Fibroblast of upper back skin (primary cell): ENCODE measurements at regions not wholly inside any gene's neighbourhood (a gene's known extent, or its start where the extent isn't known, plus 50 kb on each side); places are given as distances from the start of the nearest gene placed in this dataset.

ENCODE experiments used
- DNase-seq: peaks from one replicate; pipeline ENCODE4 v3.0.0-alpha.2; 2013

- no peak for DNase-seq
Observed at GRCh38 chr6:125498606-125499005, 196.8 kb upstream of the HDDC2 start.

- no peak for DNase-seq
Observed at GRCh38 chr6:125499535-125499934, 197.8 kb upstream of the HDDC2 start.

- DNase-seq: no peak
Observed at GRCh38 chr6:125503181-125503580, 201.4 kb upstream of the HDDC2 start.

GRCh38 chr6:125507987-125508655, 206.4 kb upstream of the HDDC2 start:
- DNase-seq: peak; percentile 48

- no peak for DNase-seq
Observed at GRCh38 chr6:125508793-125509192, 207.0 kb upstream of the HDDC2 start.

- no peak for DNase-seq
Observed at GRCh38 chr6:125509477-125509876, 207.7 kb upstream of the HDDC2 start.

GRCh38 chr6:125510405-125510804, 208.6 kb upstream of the HDDC2 start:
- DNase-seq: no peak

GRCh38 chr6:125511809-125512396, 210.1 kb upstream of the HDDC2 start:
- DNase-seq: peak; percentile 51

GRCh38 chr6:125512621-125513020, 210.9 kb upstream of the HDDC2 start:
- DNase-seq: no peak

GRCh38 chr6:125513978-125514377, 212.2 kb upstream of the HDDC2 start:
- DNase-seq: no peak

- no peak for DNase-seq
Observed at GRCh38 chr6:125516644-125517043, 214.9 kb upstream of the HDDC2 start.

- DNase-seq: no peak
Observed at GRCh38 chr6:125519367-125519766, 217.6 kb upstream of the HDDC2 start.

- no peak for DNase-seq
Observed at GRCh38 chr6:125524356-125524755, 222.6 kb upstream of the HDDC2 start.

- DNase-seq: no peak
Observed at GRCh38 chr6:125526007-125526720, 223.3 kb upstream of the HEY2 start.

GRCh38 chr6:125528621-125529041, 220.8 kb upstream of the HEY2 start:
- DNase-seq: no peak

- DNase-seq: no peak
Observed at GRCh38 chr6:125529061-125529460, 220.4 kb upstream of the HEY2 start.

GRCh38 chr6:125533710-125534397, 215.6 kb upstream of the HEY2 start:
- DNase-seq: no peak

GRCh38 chr6:125534430-125535263, 214.8 kb upstream of the HEY2 start:
- DNase-seq: no peak

GRCh38 chr6:125537090-125537489, 212.3 kb upstream of the HEY2 start:
- DNase-seq: no peak

GRCh38 chr6:125539892-125540291, 209.5 kb upstream of the HEY2 start:
- no peak for DNase-seq

- DNase-seq: no peak
Observed at GRCh38 chr6:125544819-125545218, 204.6 kb upstream of the HEY2 start.

GRCh38 chr6:125546841-125547251, 202.6 kb upstream of the HEY2 start:
- peak; percentile 12 for DNase-seq

GRCh38 chr6:125547381-125547780, 202.1 kb upstream of the HEY2 start:
- DNase-seq: no peak
